ENCODE measurements at regions not wholly inside any gene's neighbourhood (a gene's known extent, or its start where the extent isn't known, plus 50 kb on each side); places are given as distances from the start of the nearest gene placed in this dataset.

- no peak for DNase-seq (ENCODE audit: low read depth in 2 of 2)
Observed at GRCh38 chr15:46703871-46704637, 1013.3 kb upstream of the SEMA6D start.

GRCh38 chr15:46707452-46707851 is 1009.9 kb upstream of the SEMA6D start:
- DNase-seq (ENCODE audit: low read depth in 2 of 2) = no peak

GRCh38 chr15:46708226-46708625 is 1009.1 kb upstream of the SEMA6D start:
- no peak for DNase-seq (ENCODE audit: low read depth in 2 of 2)

GRCh38 chr15:46709460-46710083 is 1007.7 kb upstream of the SEMA6D start:
- no peak for DNase-seq (ENCODE audit: low read depth in 2 of 2)

- no peak for DNase-seq (ENCODE audit: low read depth in 2 of 2)
Observed at GRCh38 chr15:46710401-46710960, 1006.8 kb upstream of the SEMA6D start.

GRCh38 chr15:46713045-46713444 is 1004.3 kb upstream of the SEMA6D start:
- DNase-seq (ENCODE audit: low read depth in 2 of 2) = no peak

- DNase-seq (ENCODE audit: low read depth in 2 of 2) = no peak
Observed at GRCh38 chr15:46714950-46715349, 1002.4 kb upstream of the SEMA6D start.

- no peak for DNase-seq (ENCODE audit: low read depth in 2 of 2)
Observed at GRCh38 chr15:46723308-46723707, 994.0 kb upstream of the SEMA6D start.

- DNase-seq (ENCODE audit: low read depth in 2 of 2) = no peak
Observed at GRCh38 chr15:46732060-46732459, 985.2 kb upstream of the SEMA6D start.

- DNase-seq (ENCODE audit: low read depth in 2 of 2) = no peak
Observed at GRCh38 chr15:46735115-46735514, 982.2 kb upstream of the SEMA6D start.

GRCh38 chr15:46751303-46751702 is 966.0 kb upstream of the SEMA6D start:
- DNase-seq (ENCODE audit: low read depth in 2 of 2) = no peak

GRCh38 chr15:46753946-46754345 is 963.4 kb upstream of the SEMA6D start:
- DNase-seq (ENCODE audit: low read depth in 2 of 2) = no peak

- no peak for DNase-seq (ENCODE audit: low read depth in 2 of 2)
Observed at GRCh38 chr15:46763091-46763490, 954.2 kb upstream of the SEMA6D start.

- no peak for DNase-seq (ENCODE audit: low read depth in 2 of 2)
Observed at GRCh38 chr15:46764851-46765250, 952.5 kb upstream of the SEMA6D start.

GRCh38 chr15:46766021-46766420 is 951.3 kb upstream of the SEMA6D start:
- DNase-seq (ENCODE audit: low read depth in 2 of 2) = no peak

GRCh38 chr15:46768287-46768686 is 949.0 kb upstream of the SEMA6D start:
- DNase-seq (ENCODE audit: low read depth in 2 of 2) = no peak

- no peak for DNase-seq (ENCODE audit: low read depth in 2 of 2)
Observed at GRCh38 chr15:46773016-46773415, 944.3 kb upstream of the SEMA6D start.

- DNase-seq (ENCODE audit: low read depth in 2 of 2) = no peak
Observed at GRCh38 chr15:46778876-46779275, 938.4 kb upstream of the SEMA6D start.

GRCh38 chr15:46786590-46787285 is 930.6 kb upstream of the SEMA6D start:
- DNase-seq (ENCODE audit: low read depth in 2 of 2) = no peak

GRCh38 chr15:46795685-46796084 is 921.6 kb upstream of the SEMA6D start:
- no peak for DNase-seq (ENCODE audit: low read depth in 2 of 2)

GRCh38 chr15:46808834-46809233 is 908.5 kb upstream of the SEMA6D start:
- no peak for DNase-seq (ENCODE audit: low read depth in 2 of 2)

- no peak for DNase-seq (ENCODE audit: low read depth in 2 of 2)
Observed at GRCh38 chr15:46815240-46815639, 902.1 kb upstream of the SEMA6D start.

GRCh38 chr15:46815765-46816164 is 901.5 kb upstream of the SEMA6D start:
- DNase-seq (ENCODE audit: low read depth in 2 of 2) = no peak
